SJCRH30 (cell line): ENCODE measurements at regions not wholly inside any gene's neighbourhood (a gene's known extent, or its start where the extent isn't known, plus 50 kb on each side); places are given as distances from the start of the nearest gene placed in this dataset.
"Not testable (repeated sequence)": the region's sequence is repeated elsewhere in the genome, so short reads cannot be mapped to it uniquely, and the experiment has no call there.

Source experiments
- DNase-seq, 2 experiments: peaks; one replicate each; pipeline ENCODE4 v3.0.0-alpha.2; 2015 to 2020
- H3K27ac ChIP-seq: fragments of 250-450 bp; sonication (Bioruptor Pico); 2 replicates; pipeline ENCODE4 v1.5.1; 2020; ENCODE audit warnings: mild to moderate bottlenecking, moderate library complexity
- H3K27me3 ChIP-seq: fragments of 250-450 bp; sonication (Bioruptor Pico); 2 replicates; pipeline ENCODE4 v1.5.1; 2020; ENCODE audit warnings: mild to moderate bottlenecking, moderate library complexity
- H3K36me3 ChIP-seq: fragments of 250-450 bp; sonication (Bioruptor Pico); 2 replicates; pipeline ENCODE4 v1.5.1; 2020; ENCODE audit warnings: mild to moderate bottlenecking, moderate library complexity
- H3K4me1 ChIP-seq: fragments of 250-450 bp; sonication (Bioruptor Pico); 2 replicates; pipeline ENCODE4 v1.5.1; 2020; ENCODE audit warnings: mild to moderate bottlenecking, moderate library complexity
- H3K4me3 ChIP-seq: fragments of 250-450 bp; sonication (Bioruptor Pico); 2 replicates; pipeline ENCODE4 v1.5.1; 2020; ENCODE audit warnings: mild to moderate bottlenecking, moderate library complexity
- H3K9me3 ChIP-seq: fragments of 250-450 bp; sonication (Bioruptor Pico); replicated peaks from 2 replicates; pipeline ENCODE4 v1.5.1; 2020; ENCODE audit warnings: mild to moderate bottlenecking, moderate library complexity

GRCh38 chr11:97908354-97908753 is 1112.4 kb upstream of the CNTN5 start:
- H3K27ac ChIP-seq = no peak overlapping the region
- no peaks in the 10 kb centered on the region for H3K36me3 ChIP-seq
- H3K9me3 ChIP-seq = no peaks in the 10 kb centered on the region
- no peaks in the 10 kb centered on the region for H3K4me1 ChIP-seq
- H3K27me3 ChIP-seq = no peaks in the 10 kb centered on the region
- H3K4me3 ChIP-seq = no peak overlapping the region
- no peak for DNase-seq

- Histone ChIP-seq H3K36me3 (no peaks in the 10 kb centered on the region), H3K27ac (no peak overlapping the region), H3K4me1 (no peaks in the 10 kb centered on the region), H3K4me3 (no peak overlapping the region), H3K9me3 (no peaks in the 10 kb centered on the region), H3K27me3 (no peaks in the 10 kb centered on the region)
- DNase-seq = no peak
Measured at GRCh38 chr11:97909614-97910399, 1110.9 kb upstream of the CNTN5 start.

GRCh38 chr11:97912629-97913028 is 1108.1 kb upstream of the CNTN5 start:
- no peaks in the 10 kb centered on the region for H3K36me3 ChIP-seq
- DNase-seq = no peak
- H3K27ac ChIP-seq = no peak overlapping the region
- no peaks in the 10 kb centered on the region for H3K9me3 ChIP-seq
- no peaks in the 10 kb centered on the region for H3K27me3 ChIP-seq
- H3K4me1 ChIP-seq = no peaks in the 10 kb centered on the region
- H3K4me3 ChIP-seq = no peak overlapping the region

GRCh38 chr11:97922933-97923332 is 1097.8 kb upstream of the CNTN5 start:
- H3K4me1 ChIP-seq, H3K27ac ChIP-seq, DNase-seq, H3K36me3 ChIP-seq, H3K9me3 ChIP-seq, H3K4me3 ChIP-seq, H3K27me3 ChIP-seq: not testable (repeated sequence)

GRCh38 chr11:97934572-97935208 is 1086.1 kb upstream of the CNTN5 start:
- no peak overlapping the region for H3K27ac ChIP-seq

GRCh38 chr11:97937501-97937900 is 1083.2 kb upstream of the CNTN5 start:
- Histone ChIP-seq H3K4me3 (no peak overlapping the region), H3K36me3 (no peaks in the 10 kb centered on the region), H3K27ac (no peak overlapping the region), H3K4me1 (peaks cover 9% of the 10 kb centered on the region; the same call in 1 of the 2 replicates), H3K9me3 (no peaks in the 10 kb centered on the region), H3K27me3 (no peaks in the 10 kb centered on the region)
- DNase-seq = peak in 1 of 2 experiments; percentile 13

More at GRCh38 chr11:97934572-97935208, 1086.1 kb upstream of the CNTN5 start:
- Histone ChIP-seq H3K4me1 (peaks cover 9% of the 10 kb centered on the region; the same call in 1 of the 2 replicates), H3K4me3 (no peak overlapping the region), H3K9me3 (no peaks in the 10 kb centered on the region), H3K27me3 (no peaks in the 10 kb centered on the region), H3K36me3 (no peaks in the 10 kb centered on the region)
- no peak for DNase-seq

GRCh38 chr11:97938789-97939188 is 1082.0 kb upstream of the CNTN5 start:
- H3K4me1 ChIP-seq = peaks cover 9% of the 10 kb centered on the region; the same call in 1 of the 2 replicates
- no peak overlapping the region for H3K4me3 ChIP-seq
- H3K27ac ChIP-seq = no peak overlapping the region
- no peaks in the 10 kb centered on the region for H3K27me3 ChIP-seq
- DNase-seq = peak; percentile 22 to 84
- H3K36me3 ChIP-seq = no peaks in the 10 kb centered on the region
- no peaks in the 10 kb centered on the region for H3K9me3 ChIP-seq

- Histone ChIP-seq H3K4me3 (no peak overlapping the region), H3K4me1 (0 out of 2 replicates have a peak, but pooled peaks cover 5% of the 10 kb centered on the region), H3K27ac (no peak overlapping the region)
Measured at GRCh38 chr11:97943493-97943892, 1077.3 kb upstream of the CNTN5 start.

GRCh38 chr11:97948793-97949192 is 1072.0 kb upstream of the CNTN5 start:
- H3K27ac ChIP-seq = no peak overlapping the region
- no peaks in the 10 kb centered on the region for H3K27me3 ChIP-seq
- H3K4me3 ChIP-seq = no peak overlapping the region
- H3K9me3 ChIP-seq = no peaks in the 10 kb centered on the region
- H3K4me1 ChIP-seq = no peaks in the 10 kb centered on the region
- no peaks in the 10 kb centered on the region for H3K36me3 ChIP-seq
- DNase-seq = no peak

More at GRCh38 chr11:97943493-97943892, 1077.3 kb upstream of the CNTN5 start:
- peak in 1 of 2 experiments; percentile 1 for DNase-seq
- no peaks in the 10 kb centered on the region for H3K27me3 ChIP-seq
- no peaks in the 10 kb centered on the region for H3K36me3 ChIP-seq
- H3K9me3 ChIP-seq = no peaks in the 10 kb centered on the region

GRCh38 chr11:97955595-97955994 is 1065.2 kb upstream of the CNTN5 start:
- no peaks in the 10 kb centered on the region for H3K9me3 ChIP-seq
- no peaks in the 10 kb centered on the region for H3K27me3 ChIP-seq
- H3K36me3 ChIP-seq = no peaks in the 10 kb centered on the region
- no peak overlapping the region for H3K27ac ChIP-seq
- H3K4me3 ChIP-seq = no peak overlapping the region
- no peak for DNase-seq
- H3K4me1 ChIP-seq = no peaks in the 10 kb centered on the region

GRCh38 chr11:97956904-97957303 is 1063.8 kb upstream of the CNTN5 start:
- no peaks in the 10 kb centered on the region for H3K9me3 ChIP-seq
- H3K4me1 ChIP-seq = no peaks in the 10 kb centered on the region
- no peak overlapping the region for H3K27ac ChIP-seq
- no peaks in the 10 kb centered on the region for H3K36me3 ChIP-seq
- H3K4me3 ChIP-seq = no peak overlapping the region
- no peaks in the 10 kb centered on the region for H3K27me3 ChIP-seq
- DNase-seq = no peak

GRCh38 chr11:97961431-97961830 is 1059.3 kb upstream of the CNTN5 start:
- Histone ChIP-seq H3K27ac (no peak overlapping the region), H3K9me3 (no peaks in the 10 kb centered on the region), H3K4me1 (no peaks in the 10 kb centered on the region), H3K36me3 (no peaks in the 10 kb centered on the region), H3K27me3 (no peaks in the 10 kb centered on the region), H3K4me3 (no peak overlapping the region)
- DNase-seq = no peak

GRCh38 chr11:97962758-97963157 is 1058.0 kb upstream of the CNTN5 start:
- Histone ChIP-seq H3K27ac (no peak overlapping the region), H3K27me3 (no peaks in the 10 kb centered on the region), H3K4me3 (no peak overlapping the region), H3K4me1 (no peaks in the 10 kb centered on the region), H3K9me3 (no peaks in the 10 kb centered on the region), H3K36me3 (no peaks in the 10 kb centered on the region)
- DNase-seq = no peak

GRCh38 chr11:97963528-97964331 is 1057.0 kb upstream of the CNTN5 start:
- no peak overlapping the region for H3K27ac ChIP-seq
- no peaks in the 10 kb centered on the region for H3K4me1 ChIP-seq
- DNase-seq = no peak
- H3K36me3 ChIP-seq = no peaks in the 10 kb centered on the region
- H3K9me3 ChIP-seq = no peaks in the 10 kb centered on the region
- no peaks in the 10 kb centered on the region for H3K27me3 ChIP-seq
- no peak overlapping the region for H3K4me3 ChIP-seq
